ENCODE measurements at regions not wholly inside any gene's neighbourhood (a gene's known extent, or its start where the extent isn't known, plus 50 kb on each side); places are given as distances from the start of the nearest gene placed in this dataset.
A peak's percentile ranks its signal among the peaks of the same experiment; 100 is the strongest.

- H3K27me3 ChIP-seq (ENCODE audit: control insufficient read depth in 2 of 2, insufficient read depth in 2 of 2, low read length in 2 of 2): no peaks in the 10 kb centered on the region
- POLR2A ChIA-PET: interaction anchor here (0.6 to 1.2 kb wide), 2 partner anchors 44 to 53 kb away, joined by 4 to 9 read pairs; no protein-coding TSS in a partner anchor
- intact Hi-C loops (cut with micrococcal nuclease): loop anchor here (1.0 to 2.0 kb wide), 4 partner anchors 9 to 53 kb away; no protein-coding TSS in a partner anchor
- H3K27ac ChIP-seq (ENCODE audit: insufficient read depth, low read depth, low read length): peak overlapping the region; percentile 74
- dilution Hi-C loops (cut with MboI; ENCODE audit: extremely low pct_ligation_motif_present, low sequenced_read_pairs): no loop called here
- no peaks in the 10 kb centered on the region for H3K79me2 ChIP-seq (ENCODE audit: control insufficient read depth, insufficient read depth, low read length)
- BruUV-seq (replicated peaks): no TSS peak
- H3K9me3 ChIP-seq (replicated peaks; ENCODE audit: control insufficient read depth, insufficient read depth, low read length): no peaks in the 10 kb centered on the region
- no peak overlapping the region for H3K4me3 ChIP-seq (replicated peaks in 1 of 3; ENCODE audit: insufficient read depth in 1 of 3, low read depth in 1 of 3, low read length in 3 of 3)
- CTCF ChIA-PET: interaction anchor here (0.8 to 2.2 kb wide), 5 partner anchors 20 to 106 kb away, joined by 3 to 12 read pairs (median 4); no protein-coding TSS in a partner anchor
- FAIRE-seq (no peak), DNase-seq (ENCODE audit: low read depth, low spot score) (no peak)
- H2AFZ ChIP-seq (ENCODE audit: low read depth, low read length): peak overlapping the region; percentile 59
- peaks cover 70% of the 10 kb centered on the region for H3K4me1 ChIP-seq (ENCODE audit: control insufficient read depth, extremely low read depth, insufficient read depth, low read length)
- TF ChIP-seq GATA2 (IDR thresholded peaks at IDR 0.05; ENCODE audit: insufficient read depth, insufficient read length, low read depth, low read length) (no peak), MYC (IDR thresholded peaks at IDR 0.05; ENCODE audit: low read depth, low read length) (no peak), FOS (IDR thresholded peaks at IDR 0.05; ENCODE audit: borderline replicate concordance, insufficient read depth, low read length) (no peak), MAX (IDR thresholded peaks at IDR 0.05; ENCODE audit: insufficient read depth, insufficient read length) (no peak), POLR2AphosphoS5 (IDR thresholded peaks at IDR 0.05; ENCODE audit: insufficient read depth, low read depth, low read length) (no peak), EZH2 (IDR thresholded peaks at IDR 0.05; ENCODE audit: borderline replicate concordance, low read depth, low read length, severe bottlenecking) (no peak), CTCF (IDR thresholded peaks at IDR 0.05; ENCODE audit: extremely low read depth in 1 of 2, insufficient read depth in 1 of 2, low read depth in 1 of 2, low read length in 2 of 2) (no peak), POLR2A (IDR thresholded peaks at IDR 0.05; ENCODE audit: low read depth, low read length) (no peak), JUN (IDR thresholded peaks at IDR 0.05; ENCODE audit: borderline replicate concordance, insufficient read depth, insufficient read length, low read depth) (no peak)
- H3K9ac ChIP-seq (replicated peaks; ENCODE audit: extremely low read depth, insufficient read depth, low read length): no peak overlapping the region
- no peaks in the 10 kb centered on the region for H4K20me1 ChIP-seq (replicated peaks; ENCODE audit: control insufficient read depth, extremely low read depth, insufficient read depth, low read length)
- H3K4me2 ChIP-seq (ENCODE audit: insufficient read depth, low read length): peak overlapping the region; percentile 28
- H3K36me3 ChIP-seq (ENCODE audit: control insufficient read depth in 2 of 2, extremely low read depth in 1 of 2, insufficient read depth in 2 of 2, low read length in 2 of 2): no peaks in the 10 kb centered on the region
- no peaks in the 10 kb centered on the region for H3K9me1 ChIP-seq (replicated peaks; ENCODE audit: control insufficient read depth, extremely low read depth, insufficient read depth, low read length)
Observed at GRCh38 chr1:101182627-101183387, 54.0 kb upstream of the S1PR1 start.

All from endothelial cell of umbilical vein (primary cell).